BE2C (cell line): ENCODE measurements at regions not wholly inside any gene's neighbourhood (a gene's known extent, or its start where the extent isn't known, plus 50 kb on each side); places are given as distances from the start of the nearest gene placed in this dataset.

ENCODE experiments used
- DNase-seq: peaks from one replicate; pipeline ENCODE4 v3.0.0-alpha.2; 2020
- H3K27me3 ChIP-seq: fragments of 250-450 bp; sonication (Bioruptor Pico); 2 replicates; pipeline ENCODE4 v1.5.1; 2020; ENCODE audit warnings: mild to moderate bottlenecking
- H3K36me3 ChIP-seq: fragments of 250-450 bp; sonication (Bioruptor Pico); 2 replicates; pipeline ENCODE4 v1.5.1; 2020; ENCODE audit warnings: mild to moderate bottlenecking
- H3K4me1 ChIP-seq: fragments of 250-450 bp; sonication (Bioruptor Pico); 2 replicates; pipeline ENCODE4 v1.5.1; 2020
- H3K4me3 ChIP-seq: 2 replicates; pipeline ENCODE4 v1.5.1; 2011; ENCODE audit warnings: low read depth, low read length
- H3K9me3 ChIP-seq: fragments of 250-450 bp; sonication (Bioruptor Pico); 2 replicates; pipeline ENCODE4 v1.5.1; 2020
- TF ChIP-seq, protein P1 (sequence below): IDR thresholded peaks from 2 replicates; pipeline ENCODE4 v1.5.1; 2012; ENCODE audit warnings: mild to moderate bottlenecking, low read depth, low read length

DNA sequence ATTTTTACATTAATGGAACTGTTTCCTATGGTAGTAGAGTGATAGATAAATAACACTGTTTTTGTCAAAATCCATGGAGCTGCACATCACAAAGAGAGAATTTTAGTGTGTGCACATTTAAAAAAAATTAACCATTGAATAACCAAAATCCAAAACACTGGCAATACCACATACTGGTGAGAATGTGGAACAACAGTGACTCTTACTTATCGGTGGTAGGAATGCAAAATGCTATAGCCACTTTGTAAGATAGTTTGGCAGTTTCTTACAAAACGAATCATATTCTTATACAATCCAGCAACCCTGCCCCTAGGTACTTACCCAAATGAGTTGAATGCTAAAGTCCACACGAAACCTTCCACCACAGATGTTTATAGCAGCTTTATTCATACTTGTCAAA lies 229.6 kb upstream of the GPR101 start:
- Histone ChIP-seq H3K4me1 (no peaks in the 10 kb centered on the region), H3K27me3 (no peaks in the 10 kb centered on the region), H3K4me3 (no peak overlapping the region), H3K9me3 (no peaks in the 10 kb centered on the region), H3K36me3 (no peaks in the 10 kb centered on the region)
- TF ChIP-seq, protein P1, sequence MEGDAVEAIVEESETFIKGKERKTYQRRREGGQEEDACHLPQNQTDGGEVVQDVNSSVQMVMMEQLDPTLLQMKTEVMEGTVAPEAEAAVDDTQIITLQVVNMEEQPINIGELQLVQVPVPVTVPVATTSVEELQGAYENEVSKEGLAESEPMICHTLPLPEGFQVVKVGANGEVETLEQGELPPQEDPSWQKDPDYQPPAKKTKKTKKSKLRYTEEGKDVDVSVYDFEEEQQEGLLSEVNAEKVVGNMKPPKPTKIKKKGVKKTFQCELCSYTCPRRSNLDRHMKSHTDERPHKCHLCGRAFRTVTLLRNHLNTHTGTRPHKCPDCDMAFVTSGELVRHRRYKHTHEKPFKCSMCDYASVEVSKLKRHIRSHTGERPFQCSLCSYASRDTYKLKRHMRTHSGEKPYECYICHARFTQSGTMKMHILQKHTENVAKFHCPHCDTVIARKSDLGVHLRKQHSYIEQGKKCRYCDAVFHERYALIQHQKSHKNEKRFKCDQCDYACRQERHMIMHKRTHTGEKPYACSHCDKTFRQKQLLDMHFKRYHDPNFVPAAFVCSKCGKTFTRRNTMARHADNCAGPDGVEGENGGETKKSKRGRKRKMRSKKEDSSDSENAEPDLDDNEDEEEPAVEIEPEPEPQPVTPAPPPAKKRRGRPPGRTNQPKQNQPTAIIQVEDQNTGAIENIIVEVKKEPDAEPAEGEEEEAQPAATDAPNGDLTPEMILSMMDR: no peak
- DNase-seq: no peak

DNA sequence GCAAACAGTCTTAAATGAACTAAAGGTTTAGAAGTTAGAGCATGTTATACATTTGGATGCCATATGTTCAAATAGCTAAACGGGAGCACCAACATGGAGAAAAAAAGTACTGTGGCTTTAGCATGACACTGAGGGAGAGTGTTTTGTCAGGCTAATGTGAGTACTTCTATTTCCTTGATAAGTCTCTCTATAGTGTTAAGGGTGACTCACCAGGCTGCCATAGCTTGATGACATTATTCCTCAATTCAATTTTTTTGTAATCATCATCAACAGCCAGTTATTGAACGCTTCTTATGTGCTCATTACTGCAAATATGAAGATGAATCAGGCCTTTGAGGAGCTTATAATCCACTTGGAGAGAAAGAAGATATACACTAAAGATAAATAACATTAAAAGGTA lies 211.4 kb upstream of the GPR101 start:
- no peaks in the 10 kb centered on the region for H3K4me1 ChIP-seq
- no peaks in the 10 kb centered on the region for H3K9me3 ChIP-seq
- H3K27me3 ChIP-seq: no peaks in the 10 kb centered on the region
- DNase-seq: no peak
- TF ChIP-seq, protein P1: no peak
- no peaks in the 10 kb centered on the region for H3K36me3 ChIP-seq
- no peak overlapping the region for H3K4me3 ChIP-seq

- Histone ChIP-seq H3K4me1 (no peaks in the 10 kb centered on the region), H3K4me3 (no peak overlapping the region), H3K27me3 (no peaks in the 10 kb centered on the region), H3K9me3 (no peaks in the 10 kb centered on the region), H3K36me3 (no peaks in the 10 kb centered on the region)
- TF ChIP-seq, protein P1: no peak
- no peak for DNase-seq
Observed at GRCh38 chrX:137236837-137237236, 203.0 kb upstream of the GPR101 start.

- H3K4me3 ChIP-seq: no peak overlapping the region
- no peaks in the 10 kb centered on the region for H3K9me3 ChIP-seq
- TF ChIP-seq, protein P1: no peak
- no peak for DNase-seq
- no peaks in the 10 kb centered on the region for H3K27me3 ChIP-seq
- H3K4me1 ChIP-seq: no peaks in the 10 kb centered on the region
- no peaks in the 10 kb centered on the region for H3K36me3 ChIP-seq
Observed at GRCh38 chrX:137234651-137235402, 201.0 kb upstream of the GPR101 start.

GRCh38 chrX:137233478-137233877 lies 199.7 kb upstream of the GPR101 start:
- H3K27me3 ChIP-seq: no peaks in the 10 kb centered on the region
- H3K9me3 ChIP-seq: no peaks in the 10 kb centered on the region
- TF ChIP-seq, protein P1: no peak
- H3K4me1 ChIP-seq: no peaks in the 10 kb centered on the region
- DNase-seq: no peak
- no peaks in the 10 kb centered on the region for H3K36me3 ChIP-seq
- H3K4me3 ChIP-seq: no peak overlapping the region

DNA sequence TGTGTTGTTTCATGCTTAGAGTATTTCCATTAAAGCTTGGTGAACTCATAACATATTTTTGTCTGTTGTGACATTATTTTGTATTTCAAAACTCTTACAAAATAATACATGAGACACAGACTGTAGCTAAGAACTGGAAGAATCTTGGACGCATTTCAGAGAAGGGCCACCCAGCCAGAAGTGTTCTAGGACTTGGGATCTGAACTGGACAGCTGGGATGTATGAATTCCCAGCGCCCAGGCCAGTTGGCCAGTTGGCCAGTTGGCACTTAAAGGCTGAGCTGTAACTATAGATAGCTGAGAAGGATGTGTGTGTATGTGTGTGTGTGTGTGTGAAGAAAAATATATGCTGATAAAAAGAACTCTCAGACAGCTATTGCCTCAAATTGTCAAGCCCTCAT lies 193.4 kb upstream of the GPR101 start:
- TF ChIP-seq, protein P1: no peak
- Histone ChIP-seq H3K27me3 (no peaks in the 10 kb centered on the region), H3K4me3 (no peak overlapping the region), H3K4me1 (no peaks in the 10 kb centered on the region), H3K36me3 (no peaks in the 10 kb centered on the region), H3K9me3 (no peaks in the 10 kb centered on the region)
- DNase-seq: no peak
